ENCODE measurements at regions not wholly inside any gene's neighbourhood (a gene's known extent, or its start where the extent isn't known, plus 50 kb on each side); places are given as distances from the start of the nearest gene placed in this dataset.

DNA sequence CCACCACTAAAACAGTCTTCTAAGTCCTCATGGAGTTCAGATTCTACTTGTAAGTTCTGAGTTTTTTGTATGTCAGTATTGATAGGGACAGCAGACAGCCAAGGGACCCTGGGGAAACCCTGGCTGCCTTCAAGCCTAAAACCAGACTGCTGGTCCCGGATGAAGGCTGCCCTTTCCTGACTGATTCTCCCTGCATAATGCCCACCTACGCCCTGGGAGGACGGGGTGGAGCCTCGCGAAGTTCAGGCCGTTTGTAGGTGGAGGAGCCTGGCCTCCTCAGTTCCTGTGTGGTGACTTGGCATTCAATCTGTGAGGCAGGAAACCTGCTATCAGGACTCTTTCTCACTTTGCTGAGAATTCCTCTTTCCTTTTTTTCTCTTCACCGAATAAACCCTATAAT, 120.3 kb upstream of the LGSN start:
- TF ChIP-seq, protein P1, sequence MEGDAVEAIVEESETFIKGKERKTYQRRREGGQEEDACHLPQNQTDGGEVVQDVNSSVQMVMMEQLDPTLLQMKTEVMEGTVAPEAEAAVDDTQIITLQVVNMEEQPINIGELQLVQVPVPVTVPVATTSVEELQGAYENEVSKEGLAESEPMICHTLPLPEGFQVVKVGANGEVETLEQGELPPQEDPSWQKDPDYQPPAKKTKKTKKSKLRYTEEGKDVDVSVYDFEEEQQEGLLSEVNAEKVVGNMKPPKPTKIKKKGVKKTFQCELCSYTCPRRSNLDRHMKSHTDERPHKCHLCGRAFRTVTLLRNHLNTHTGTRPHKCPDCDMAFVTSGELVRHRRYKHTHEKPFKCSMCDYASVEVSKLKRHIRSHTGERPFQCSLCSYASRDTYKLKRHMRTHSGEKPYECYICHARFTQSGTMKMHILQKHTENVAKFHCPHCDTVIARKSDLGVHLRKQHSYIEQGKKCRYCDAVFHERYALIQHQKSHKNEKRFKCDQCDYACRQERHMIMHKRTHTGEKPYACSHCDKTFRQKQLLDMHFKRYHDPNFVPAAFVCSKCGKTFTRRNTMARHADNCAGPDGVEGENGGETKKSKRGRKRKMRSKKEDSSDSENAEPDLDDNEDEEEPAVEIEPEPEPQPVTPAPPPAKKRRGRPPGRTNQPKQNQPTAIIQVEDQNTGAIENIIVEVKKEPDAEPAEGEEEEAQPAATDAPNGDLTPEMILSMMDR (conservative IDR thresholded peaks at IDR 0.05 in 1 of 2, IDR thresholded peaks at IDR 0.05 in 1 of 2; ENCODE audit: low read depth in 1 of 2, low read length in 2 of 2) = no peak
- TF ChIP-seq EZH2 (IDR thresholded peaks at IDR 0.05; ENCODE audit: low read length, missing control alignments) = no peak
